OCI-LY1 (cell line): ENCODE measurements at regions not wholly inside any gene's neighbourhood (a gene's known extent, or its start where the extent isn't known, plus 50 kb on each side); places are given as distances from the start of the nearest gene placed in this dataset.
"Not testable (repeated sequence)": the region's sequence is repeated elsewhere in the genome, so short reads cannot be mapped to it uniquely, and the experiment has no call there.

Experiments used
- H2AFZ ChIP-seq: fragments of 200-600 bp; sonication (generic), shearing (Covaris generic); 2 replicates; pipeline ENCODE4 v1.6.0; 2014; ENCODE audit warnings: antibody characterized with exemption, mild to moderate bottlenecking, low read length
- H3F3A ChIP-seq: fragments of 200-600 bp; sonication (generic), shearing (Covaris generic); 2 replicates; pipeline ENCODE4 v1.6.0; 2014; ENCODE audit warnings: mild to moderate bottlenecking, antibody characterized with exemption, low read length, moderate library complexity; ENCODE audit not compliant: insufficient read depth
- H3K27ac ChIP-seq: fragments of 200-600 bp; sonication (generic); 2 replicates; pipeline ENCODE4 v1.5.1; 2014; ENCODE audit warnings: low read length, mixed run types, mild to moderate bottlenecking, low read depth; ENCODE audit not compliant: poor library complexity, severe bottlenecking
- H3K27me3 ChIP-seq: fragments of 200-600 bp; sonication (generic); 2 replicates; pipeline ENCODE4 v1.6.0; 2014; ENCODE audit warnings: antibody characterized with exemption, mild to moderate bottlenecking, low read length, moderate library complexity; ENCODE audit not compliant: insufficient read depth
- H3K36me3 ChIP-seq: fragments of 200-600 bp; sonication (generic); 2 replicates; pipeline ENCODE4 v1.6.1; 2014; ENCODE audit warnings: mild to moderate bottlenecking, antibody characterized with exemption, low read length, moderate library complexity, mixed read lengths; ENCODE audit not compliant: insufficient read depth
- H3K4me1 ChIP-seq: fragments of 200-600 bp; sonication (generic); 2 replicates; pipeline ENCODE4 v1.5.1; 2014; ENCODE audit warnings: mild to moderate bottlenecking, low read length, moderate library complexity; ENCODE audit not compliant: insufficient read depth, severe bottlenecking
- H3K4me2 ChIP-seq: fragments of 200-600 bp; sonication (generic), shearing (Covaris generic); 2 replicates; pipeline ENCODE4 v1.6.1; 2014; ENCODE audit warnings: low read length
- H3K4me3 ChIP-seq: fragments of 200-600 bp; sonication (generic); 2 replicates; pipeline ENCODE4 v1.5.1; 2014; ENCODE audit warnings: low read length, low read depth, mild to moderate bottlenecking, mixed read lengths; ENCODE audit not compliant: poor library complexity, severe bottlenecking
- H3K79me2 ChIP-seq: fragments of 200-600 bp; shearing (Covaris generic); 2 replicates; pipeline ENCODE4 v1.6.1; 2016; ENCODE audit warnings: mixed run types, low read length, mixed read lengths; ENCODE audit not compliant: insufficient read depth
- H3K9ac ChIP-seq: fragments of 200-600 bp; sonication (generic), shearing (Covaris generic); 2 replicates; pipeline ENCODE4 v1.6.1; 2014; ENCODE audit warnings: mild to moderate bottlenecking, low read length, mixed read lengths
- H3K9me2 ChIP-seq: fragments of 200-600 bp; sonication (generic), shearing (Covaris generic); 2 replicates; pipeline ENCODE4 v1.6.1; 2014; ENCODE audit warnings: low read depth, mild to moderate bottlenecking, low read length, mixed read lengths
- H3K9me3 ChIP-seq: fragments of 200-600 bp; shearing (Covaris generic); 2 replicates; pipeline ENCODE4 v1.6.1; 2014; ENCODE audit warnings: low read length, mixed read lengths
- H4K20me1 ChIP-seq: fragments of 200-600 bp; sonication (generic), shearing (Covaris generic); 2 replicates; pipeline ENCODE4 v1.6.0; 2016; ENCODE audit warnings: mild to moderate bottlenecking, low read length; ENCODE audit not compliant: insufficient read depth
- CTCF ChIP-seq: fragments of 200-600 bp; sonication (generic), shearing (Covaris generic); IDR thresholded peaks from 2 replicates; pipeline ENCODE4 v1.5.1; 2017; ENCODE audit warnings: mild to moderate bottlenecking, antibody characterized with exemption, low read length, moderate library complexity, mixed read lengths
- EZH2 ChIP-seq: fragments of 200-600 bp; sonication (generic), shearing (Covaris generic); IDR thresholded peaks from 2 replicates; pipeline ENCODE4 v1.8.0; 2017; ENCODE audit warnings: borderline replicate concordance, mixed run types, mild to moderate bottlenecking, antibody characterized with exemption, low read length, moderate library complexity, mixed read lengths

- H2AFZ ChIP-seq: no peak overlapping the region
- no peaks in the 10 kb centered on the region for H3K36me3 ChIP-seq
- no peak overlapping the region for H3K4me2 ChIP-seq
- H3K27ac ChIP-seq: no peak overlapping the region
- H3K27me3 ChIP-seq: no peaks in the 10 kb centered on the region
- H3K79me2 ChIP-seq: no peaks in the 10 kb centered on the region
- no peaks in the 10 kb centered on the region for H3F3A ChIP-seq
- no peaks in the 10 kb centered on the region for H3K9me3 ChIP-seq
- TF ChIP-seq CTCF (no peak), EZH2 (no peak)
- no peaks in the 10 kb centered on the region for H3K4me1 ChIP-seq
- H4K20me1 ChIP-seq: no peaks in the 10 kb centered on the region
- H3K9me2 ChIP-seq: no peaks in the 10 kb centered on the region
- no peak overlapping the region for H3K4me3 ChIP-seq
- H3K9ac ChIP-seq: no peak overlapping the region
Observed at GRCh38 chr4:45280121-45280520, 553.8 kb upstream of the GNPDA2 start.

- Histone ChIP-seq H2AFZ (no peak overlapping the region), H3K27me3 (no peaks in the 10 kb centered on the region), H3K4me3 (no peak overlapping the region), H4K20me1 (no peaks in the 10 kb centered on the region), H3K9ac (no peak overlapping the region), H3K4me1 (no peaks in the 10 kb centered on the region), H3K36me3 (no peaks in the 10 kb centered on the region), H3K9me2 (no peaks in the 10 kb centered on the region), H3K4me2 (no peak overlapping the region), H3F3A (no peaks in the 10 kb centered on the region), H3K9me3 (no peaks in the 10 kb centered on the region), H3K27ac (no peak overlapping the region), H3K79me2 (no peaks in the 10 kb centered on the region)
- no peak for TF ChIP-seq EZH2
- no peak for TF ChIP-seq CTCF
Observed at GRCh38 chr4:45275862-45276261, 549.5 kb upstream of the GNPDA2 start.

GRCh38 chr4:45248106-45248505 is 521.8 kb upstream of the GNPDA2 start:
- H2AFZ ChIP-seq, H3K9me2 ChIP-seq, H3K27me3 ChIP-seq, H3K4me3 ChIP-seq, H3K9ac ChIP-seq, H3K79me2 ChIP-seq, H3K4me2 ChIP-seq, H3K4me1 ChIP-seq, H3K27ac ChIP-seq, H3K36me3 ChIP-seq, H4K20me1 ChIP-seq, H3F3A ChIP-seq, H3K9me3 ChIP-seq: not testable (repeated sequence)

- Histone ChIP-seq H4K20me1 (no peaks in the 10 kb centered on the region), H3K4me2 (no peak overlapping the region), H3K9ac (no peak overlapping the region), H3K4me3 (no peak overlapping the region), H3K79me2 (no peaks in the 10 kb centered on the region), H3K4me1 (no peaks in the 10 kb centered on the region), H3K27me3 (no peaks in the 10 kb centered on the region), H3K27ac (no peak overlapping the region), H3K9me3 (no peaks in the 10 kb centered on the region), H3F3A (no peaks in the 10 kb centered on the region), H3K9me2 (no peaks in the 10 kb centered on the region), H3K36me3 (no peaks in the 10 kb centered on the region), H2AFZ (no peak overlapping the region)
- no peak for TF ChIP-seq EZH2
- TF ChIP-seq CTCF: no peak
Observed at GRCh38 chr4:45241976-45242375, 515.6 kb upstream of the GNPDA2 start.
